Motor neuron (in vitro differentiated cells): ENCODE measurements at regions not wholly inside any gene's neighbourhood (a gene's known extent, or its start where the extent isn't known, plus 50 kb on each side); places are given as distances from the start of the nearest gene placed in this dataset.
"Not testable (repeated sequence)": the region's sequence is repeated elsewhere in the genome, so short reads cannot be mapped to it uniquely, and the experiment has no call there.

Experiments used
- ATAC-seq, 8 experiments: fragments of 200-7000 bp; cut with Tn5 transposase; replicated peaks in 6 of 8; 2 replicates each; pipeline ENCODE4 v1.8.0; 2021; ENCODE audit warnings: mild to moderate bottlenecking in 8 of 8, moderate library complexity in 8 of 8
- H3K27ac ChIP-seq, 2 donors: fragments of 250-450 bp; sonication (Bioruptor Pico); 2 replicates each; pipeline ENCODE4 v1.9.0; 2021; ENCODE audit warnings: antibody characterized with exemption in 2 of 2, mild to moderate bottlenecking in 2 of 2, moderate library complexity in 1 of 2
- H3K4me1 ChIP-seq, 2 donors: fragments of 250-450 bp; sonication (Bioruptor Pico); replicated peaks in 1 of 2; 2 replicates each; pipeline ENCODE4 v1.6.1; 2021; ENCODE audit warnings: antibody characterized with exemption in 2 of 2, mild to moderate bottlenecking in 2 of 2, moderate library complexity in 1 of 2
- H3K4me3 ChIP-seq, 5 donors: fragments of 250-450 bp; sonication (Bioruptor Pico); 2 replicates each; pipeline ENCODE4 v1.9.0; 2021; ENCODE audit warnings: antibody characterized with exemption in 5 of 5, mild to moderate bottlenecking in 5 of 5, moderate library complexity in 4 of 5
- WGBS, 10 experiments: fragments of 450-650 bp; shearing (Covaris generic); methylation state at CpG; one replicate each; pipeline ENCODE4 v1.0.0; 2022; 5-methylcytosine and 5-hydroxymethylcytosine counted together
- in situ Hi-C, 9 experiments: fragments of 400-800 bp; cut with MboI; loops; one replicate each; pipeline ENCODE4 v1.15.0; 2021; ENCODE audit warnings: low sequenced_read_pairs in 9 of 9, low pct_unique_long_range_greater_than_20kb in 2 of 9; ENCODE audit not compliant: unreplicated experiment in 9 of 9

GRCh38 chr1:243074224-243074623, 180.9 kb downstream of the CEP170 start:
- in situ Hi-C loops, H3K4me1 ChIP-seq, H3K27ac ChIP-seq, ATAC-seq, H3K4me3 ChIP-seq: not testable (repeated sequence)
- WGBS, 10 experiments = 80% methylated on average over 1 of the region's 5 CpGs; no CpG with 5 or more reads in 9 of the 10 experiments

- in situ Hi-C loops, H3K4me1 ChIP-seq, H3K4me3 ChIP-seq, ATAC-seq, H3K27ac ChIP-seq: not testable (repeated sequence)
- no CpG with 5 or more reads among the region's 7 CpGs for WGBS, 10 experiments
Observed at GRCh38 chr1:243067056-243067455, 188.0 kb downstream of the CEP170 start.

- H3K27ac ChIP-seq, in situ Hi-C loops, H3K4me3 ChIP-seq, ATAC-seq, H3K4me1 ChIP-seq: not testable (repeated sequence)
- no CpG with 5 or more reads among the region's 6 CpGs for WGBS, 10 experiments
Observed at GRCh38 chr1:243061965-243062364, 193.1 kb downstream of the CEP170 start.

DNA sequence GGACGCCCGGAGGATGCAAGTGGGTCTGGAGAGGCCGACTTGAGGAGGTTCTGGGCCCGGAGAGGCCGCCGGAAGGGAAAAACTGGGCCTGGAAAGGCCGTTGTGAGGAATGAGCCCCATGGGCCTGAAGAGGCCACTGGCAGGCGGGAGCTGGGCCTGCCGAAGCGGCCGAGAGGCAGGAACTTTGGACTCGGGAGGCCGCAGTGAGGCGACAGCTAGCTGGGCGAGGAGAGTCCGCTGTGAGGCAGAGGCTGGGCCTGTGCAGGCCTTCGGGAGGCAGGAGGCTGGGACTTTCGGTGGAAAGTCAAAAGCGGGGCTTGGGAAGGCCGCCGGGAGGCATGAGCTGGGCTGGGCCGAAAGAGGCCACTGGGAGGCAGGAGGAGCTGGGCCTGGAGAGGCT, 199.6 kb downstream of the CEP170 start:
- WGBS, 10 experiments = 60 to 100% (median 93%) methylated on average over 1 to 3 of the region's 22 CpGs; no CpG with 5 or more reads in 6 of the 10 experiments
- in situ Hi-C loops, H3K4me1 ChIP-seq, H3K27ac ChIP-seq, ATAC-seq, H3K4me3 ChIP-seq: not testable (repeated sequence)

- H3K4me3 ChIP-seq, ATAC-seq, in situ Hi-C loops, H3K27ac ChIP-seq, H3K4me1 ChIP-seq: not testable (repeated sequence)
- WGBS, 10 experiments = 80 to 100% (median 95%) methylated on average over 1 to 14 of the region's 14 CpGs; no CpG with 5 or more reads in 3 of the 10 experiments
Observed at GRCh38 chr1:243055091-243055490, 200.0 kb downstream of the CEP170 start.

GRCh38 chr1:243054681-243055080, 200.4 kb downstream of the CEP170 start:
- ATAC-seq, H3K4me1 ChIP-seq, H3K27ac ChIP-seq, in situ Hi-C loops, H3K4me3 ChIP-seq: not testable (repeated sequence)
- 87 to 100% (median 96%) methylated on average over 2 to 6 of the region's 20 CpGs; no CpG with 5 or more reads in 7 of the 10 experiments for WGBS, 10 experiments

DNA sequence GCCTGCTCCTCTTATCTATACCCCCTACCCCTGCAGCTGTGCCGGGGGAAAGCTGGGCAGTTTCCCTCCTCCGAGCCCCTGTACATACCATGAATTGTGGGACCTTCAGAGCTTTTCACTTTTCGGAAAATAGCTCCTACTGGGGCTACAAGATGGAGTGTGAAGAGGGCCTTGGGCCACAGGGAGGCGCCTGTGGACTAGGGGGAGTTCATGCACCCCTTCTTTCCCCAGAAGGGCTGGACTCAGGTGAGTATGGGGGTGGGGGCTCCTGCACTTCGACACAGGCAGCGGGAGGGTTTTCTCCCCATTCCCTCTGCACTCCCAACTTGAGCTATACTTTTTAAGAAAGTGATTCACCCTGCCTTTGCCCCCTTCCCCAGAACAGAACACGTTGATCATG, 202.0 kb downstream of the CEP170 start:
- H3K4me3 ChIP-seq, ATAC-seq, H3K27ac ChIP-seq, in situ Hi-C loops, H3K4me1 ChIP-seq: not testable (repeated sequence)
- WGBS, 10 experiments = no CpG with 5 or more reads among the region's 7 CpGs

DNA sequence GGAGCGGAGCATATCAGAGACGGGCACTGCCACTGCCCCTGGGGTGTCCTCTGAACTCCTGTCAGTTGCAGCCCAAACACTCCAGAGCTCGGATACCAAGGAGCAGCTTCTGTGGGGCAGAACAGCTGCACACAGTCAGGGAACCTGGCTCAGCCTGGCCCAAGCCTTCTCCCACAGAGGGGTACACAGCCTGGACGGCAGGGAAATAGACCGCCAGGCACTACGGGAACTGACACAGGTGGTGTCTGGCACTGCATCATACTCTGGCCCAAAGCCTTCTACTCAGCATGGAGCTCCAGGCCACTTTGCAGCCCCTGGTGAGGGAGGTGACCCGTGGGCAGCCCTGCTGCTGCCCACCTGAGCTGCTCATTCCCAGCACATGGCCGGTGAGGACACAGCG, 204.5 kb downstream of the CEP170 start:
- H3K4me3 ChIP-seq, ATAC-seq, H3K27ac ChIP-seq, H3K4me1 ChIP-seq, in situ Hi-C loops: not testable (repeated sequence)
- no CpG with 5 or more reads among the region's 9 CpGs for WGBS, 10 experiments

DNA sequence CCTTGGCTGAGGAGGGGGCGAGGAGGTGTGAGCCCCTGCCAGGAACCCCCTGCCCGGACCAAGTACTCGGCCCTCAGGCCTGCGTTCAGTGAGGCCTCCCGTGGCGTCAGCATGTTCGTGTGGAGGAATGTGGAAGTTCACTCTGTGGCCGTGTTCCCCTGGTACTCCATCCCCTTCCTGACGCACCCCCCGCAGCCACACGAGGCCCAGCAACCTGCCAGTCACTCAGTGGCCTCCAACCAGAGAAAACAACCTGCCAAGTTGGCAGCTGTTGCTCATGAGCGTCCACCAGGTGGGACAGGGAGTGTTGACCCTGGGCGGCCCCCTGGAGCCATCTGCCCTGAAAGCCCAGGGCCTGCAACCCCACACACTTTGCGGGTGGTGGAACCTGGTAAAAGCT, 205.4 kb downstream of the CEP170 start:
- WGBS, 10 experiments = 83% methylated on average over 1 of the region's 14 CpGs; no CpG with 5 or more reads in 9 of the 10 experiments
- H3K27ac ChIP-seq, H3K4me1 ChIP-seq, H3K4me3 ChIP-seq, ATAC-seq, in situ Hi-C loops: not testable (repeated sequence)

DNA sequence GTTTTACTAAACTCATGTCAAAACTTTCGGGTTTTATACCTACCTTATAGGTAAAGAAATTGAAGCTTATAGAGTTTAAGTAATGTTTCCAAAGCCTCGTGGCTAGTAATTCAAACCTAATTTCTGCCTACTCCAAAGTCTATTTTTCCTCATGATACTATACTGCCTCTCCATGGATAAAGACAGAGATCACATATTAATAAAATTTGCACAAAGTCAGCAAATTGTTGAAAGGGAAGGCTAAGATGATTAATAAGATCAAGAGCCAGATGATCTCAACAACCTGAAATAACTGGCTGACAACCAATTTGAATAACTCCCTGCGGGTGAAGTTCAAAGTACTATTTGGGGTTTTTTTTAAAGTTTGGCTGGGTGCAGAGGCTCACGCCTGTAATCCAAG, 233.7 kb downstream of the CEP170 start:
- H3K4me1 ChIP-seq, ATAC-seq, H3K4me3 ChIP-seq, in situ Hi-C loops, H3K27ac ChIP-seq: not testable (repeated sequence)
- 0 to 100% (median 69%) methylated on average over 1 to 2 of the region's 4 CpGs; no CpG with 5 or more reads in 4 of the 10 experiments for WGBS, 10 experiments

DNA sequence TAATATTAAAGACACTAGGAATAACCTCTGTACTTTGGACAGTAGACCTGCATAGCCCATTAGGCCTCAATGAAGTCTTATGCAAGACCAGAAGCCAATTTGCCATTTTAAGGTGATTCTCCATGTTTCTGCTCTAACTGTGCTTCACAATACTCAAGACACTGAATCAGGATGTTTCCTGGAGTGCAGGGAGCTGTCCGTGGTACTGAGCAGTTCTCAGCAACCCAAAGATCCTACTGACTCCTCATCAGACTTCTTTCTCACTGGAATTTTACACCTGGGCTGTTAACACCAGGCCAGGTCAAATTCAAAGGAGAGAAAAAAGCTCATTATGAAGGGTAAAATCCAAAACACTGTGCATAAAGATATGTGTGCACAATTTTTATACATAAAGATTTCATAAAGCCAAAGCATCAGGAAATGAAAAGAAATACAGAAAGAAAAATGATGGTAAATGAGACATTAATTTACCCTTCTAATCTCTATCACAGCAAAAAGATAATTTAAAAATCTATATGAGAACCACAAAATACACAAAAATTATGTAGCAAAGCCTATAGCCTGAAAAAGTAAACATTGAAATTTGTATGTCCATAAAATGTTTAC, 235.9 kb downstream of the CEP170 start:
- H3K4me3 ChIP-seq, H3K27ac ChIP-seq, ATAC-seq, in situ Hi-C loops, H3K4me1 ChIP-seq: not testable (repeated sequence)
- no CpG with 5 or more reads among the region's 1 CpG for WGBS, 10 experiments

DNA sequence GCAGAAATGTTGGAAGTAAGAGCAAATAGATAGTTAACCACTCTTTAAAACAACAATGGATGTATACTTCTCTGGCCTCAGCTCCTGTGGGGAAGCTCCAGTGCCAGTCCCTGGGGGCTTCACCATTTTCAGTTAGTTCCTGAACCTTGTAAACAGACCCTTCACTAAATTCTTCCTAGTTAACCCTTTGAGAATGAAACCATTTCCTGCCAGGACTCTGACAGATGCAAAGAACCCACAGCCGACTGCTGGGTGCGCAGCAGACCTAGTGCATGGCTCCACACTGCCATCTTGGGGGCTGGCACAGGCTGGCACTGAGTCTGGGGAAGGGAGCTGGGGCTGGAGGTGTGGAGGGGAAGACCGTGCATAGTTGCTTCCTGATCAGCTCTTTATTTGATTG, 244.4 kb downstream of the CEP170 start:
- no CpG with 5 or more reads among the region's 3 CpGs for WGBS, 10 experiments
- H3K27ac ChIP-seq, in situ Hi-C loops, H3K4me1 ChIP-seq, ATAC-seq, H3K4me3 ChIP-seq: not testable (repeated sequence)

DNA sequence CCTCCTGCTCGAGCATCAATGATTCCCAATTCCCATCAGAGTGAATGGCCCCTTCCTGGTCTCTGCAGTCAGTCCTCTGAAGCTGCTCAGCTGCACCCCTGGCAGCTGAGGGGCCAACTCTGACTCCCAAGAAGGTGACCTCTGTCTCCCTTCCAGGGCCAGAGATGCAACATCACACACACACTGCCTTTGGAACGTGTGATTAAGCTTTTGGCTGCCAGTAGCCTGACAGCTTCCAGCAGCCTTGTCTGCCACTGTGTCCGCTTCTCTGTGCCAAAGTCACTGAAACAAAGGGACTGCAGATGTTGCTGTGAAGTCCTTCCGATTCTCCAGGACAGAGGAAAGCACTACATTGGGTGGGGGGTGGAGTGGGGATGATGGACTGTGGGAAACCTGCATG, 254.1 kb downstream of the CEP170 start:
- in situ Hi-C loops, H3K27ac ChIP-seq, ATAC-seq, H3K4me3 ChIP-seq, H3K4me1 ChIP-seq: not testable (repeated sequence)
- WGBS, 10 experiments = 67% methylated on average over 1 of the region's 4 CpGs; no CpG with 5 or more reads in 7 of the 10 experiments

- in situ Hi-C loops, H3K4me3 ChIP-seq, H3K4me1 ChIP-seq, H3K27ac ChIP-seq, ATAC-seq: not testable (repeated sequence)
- WGBS, 10 experiments = no CpG with 5 or more reads among the region's 3 CpGs
Observed at GRCh38 chr1:242992776-242993175, 262.3 kb downstream of the CEP170 start.
